B cell (primary cell): ENCODE measurements at regions not wholly inside any gene's neighbourhood (a gene's known extent, or its start where the extent isn't known, plus 50 kb on each side); places are given as distances from the start of the nearest gene placed in this dataset.

Experiments
- ATAC-seq: fragments of 200-7000 bp; cut with Tn5 transposase; one replicate; pipeline ENCODE4 v1.10.0; 2021; ENCODE audit warnings: low read depth, mild to moderate bottlenecking, moderate number of reproducible peaks, moderate library complexity
- CTCF ChIA-PET: fragments of 350-600 bp; sonication (Branson Sonifier 250); formaldehyde crosslinking; loops from one replicate; lab custom pipeline; 2021; ENCODE audit warnings: antibody characterized with exemption, inconsistent platforms; lab: Charles Lee
- POLR2A ChIA-PET: fragments of 350-600 bp; sonication (Branson Sonifier 250); formaldehyde crosslinking; loops from one replicate; lab custom pipeline; 2021; ENCODE audit warnings: antibody characterized with exemption; lab: Charles Lee
- DNase-seq: peaks from one replicate; pipeline ENCODE4 v3.0.0; 2013
- H2AFZ ChIP-seq: 2 replicates; pipeline ENCODE4 v1.6.1; 2012; ENCODE audit warnings: mild to moderate bottlenecking, low read depth, low read length; ENCODE audit not compliant: insufficient read depth, poor library complexity, severe bottlenecking
- H3K27ac ChIP-seq, 2 donors: 1 replicate in 1 of 2; 2 replicates in 1 of 2; pipeline ENCODE4 v1.5.1; 2012 to 2013; ENCODE audit warnings: low read length in 2 of 2, mild to moderate bottlenecking in 2 of 2, moderate library complexity in 1 of 2
- H3K27me3 ChIP-seq, 4 experiments: fragments of 200-600 bp in 1 of 4; sonication (generic) in 1 of 4; replicated peaks in 1 of 4; 1 replicate in 2 of 4; 2 replicates in 2 of 4; pipeline versions ENCODE4 v1.6.1 to v1.7.0; 2013 to 2016; ENCODE audit warnings: low read length in 3 of 4, mild to moderate bottlenecking in 2 of 4, mixed read lengths in 1 of 4, moderate library complexity in 1 of 4; ENCODE audit not compliant: insufficient read depth in 4 of 4, control insufficient read depth in 3 of 4; ENCODE audit errors: control extremely low read depth in 1 of 4
- H3K36me3 ChIP-seq, 2 experiments: replicated peaks in 1 of 2; 1 replicate in 1 of 2; 2 replicates in 1 of 2; pipeline versions ENCODE4 v1.6.1 to v1.7.1; 2013; ENCODE audit warnings: low read length in 1 of 2; ENCODE audit not compliant: insufficient read depth in 2 of 2, control insufficient read depth in 1 of 2; ENCODE audit errors: control extremely low read depth in 1 of 2, extremely low read depth in 1 of 2
- H3K4me1 ChIP-seq, 2 donors: fragments of 200-600 bp in 1 of 2; sonication (generic) in 1 of 2; 1 replicate in 1 of 2; 2 replicates in 1 of 2; pipeline versions ENCODE4 v1.5.1 to v1.6.1; 2013 to 2017; ENCODE audit warnings: low read length in 2 of 2; ENCODE audit not compliant: control insufficient read depth in 2 of 2, insufficient read depth in 2 of 2
- H3K4me2 ChIP-seq: replicated peaks from 2 replicates; pipeline ENCODE3; 2012; ENCODE audit warnings: mild to moderate bottlenecking, low read depth, low read length; ENCODE audit not compliant: poor library complexity, severe bottlenecking
- H3K4me3 ChIP-seq, 5 experiments: fragments of 200-600 bp in 1 of 5; sonication (generic) in 1 of 5; 1 replicate in 3 of 5; 2 replicates in 2 of 5; pipeline versions ENCODE4 v1.5.1 to v1.7.0; 2011 to 2016; ENCODE audit warnings: low read length in 4 of 5, mild to moderate bottlenecking in 4 of 5, low read depth in 2 of 5, control low read depth in 1 of 5, moderate library complexity in 1 of 5; ENCODE audit not compliant: insufficient read depth in 1 of 5; ENCODE audit errors: control extremely low read depth in 1 of 5, extremely low read depth in 1 of 5
- H3K79me2 ChIP-seq: fragments of 200-600 bp; sonication (generic); one replicate; pipeline ENCODE4 v1.6.0; 2016; ENCODE audit warnings: low read length; ENCODE audit not compliant: control insufficient read depth, insufficient read depth
- H3K9ac ChIP-seq: fragments of 200-600 bp; sonication (generic); 2 replicates; pipeline ENCODE4 v1.6.1; 2017; ENCODE audit warnings: mild to moderate bottlenecking, low read length, moderate library complexity
- H3K9me3 ChIP-seq, 3 donors: one replicate each; pipeline versions ENCODE4 v1.6.1 to v1.7.1; 2013; ENCODE audit warnings: low read length in 2 of 3; ENCODE audit not compliant: control insufficient read depth in 2 of 3, insufficient read depth in 1 of 3; ENCODE audit errors: control extremely low read depth in 1 of 3
- H4K20me1 ChIP-seq: 2 replicates; pipeline ENCODE4 v1.6.0; 2012; ENCODE audit warnings: mild to moderate bottlenecking, low read length; ENCODE audit not compliant: insufficient read depth, control insufficient read depth, poor library complexity, severe bottlenecking
- H3K27ac Mint-ChIP-seq: one replicate; pipeline ENCODE4 v1.8.0; 2021; ENCODE audit warnings: mixed read lengths
- H3K27me3 Mint-ChIP-seq: one replicate; pipeline ENCODE4 v1.8.0; 2021; ENCODE audit warnings: mixed read lengths
- H3K4me1 Mint-ChIP-seq: one replicate; pipeline ENCODE4 v1.8.0; 2021; ENCODE audit warnings: mixed read lengths
- H3K4me3 Mint-ChIP-seq: one replicate; pipeline ENCODE4 v1.8.0; 2021; ENCODE audit warnings: mixed read lengths
- H3K9me3 Mint-ChIP-seq: one replicate; pipeline ENCODE4 v1.8.0; 2022; ENCODE audit warnings: mixed read lengths; ENCODE audit not compliant: insufficient read depth
- CTCF ChIP-seq: fragments of 200-600 bp; IDR thresholded peaks from one replicate; pipeline ENCODE4 v1.8.0; 2022; ENCODE audit warnings: antibody characterized with exemption, mild to moderate bottlenecking
- EZH2 ChIP-seq: IDR thresholded peaks from 2 replicates; pipeline ENCODE4 v1.6.1; 2012; ENCODE audit warnings: borderline replicate concordance, low read depth, mild to moderate bottlenecking, moderate library complexity, low read length; ENCODE audit not compliant: insufficient read depth, poor library complexity, severe bottlenecking
- WGBS: methylation state at CpG from one replicate; pipeline ENCODE4 v1.1.5; 2013; ENCODE audit warnings: missing lambda C conversion rate; ENCODE audit not compliant: insufficient coverage; 5-methylcytosine and 5-hydroxymethylcytosine counted together
- intact Hi-C: fragments of 100-400 bp; cut with micrococcal nuclease; formaldehyde crosslinking; loops from one replicate; pipeline ENCODE4 v1.10.0; 2022

GRCh38 chr2:176503776-176504175 is 234.5 kb downstream of the MTX2 start:
- H3K9ac ChIP-seq = no peak overlapping the region
- Mint-ChIP-seq H3K27ac (no peak overlapping the region), H3K27me3 (peaks cover 28% of the 10 kb centered on the region), H3K4me3 (no peak overlapping the region), H3K9me3 (no peaks in the 10 kb centered on the region), H3K4me1 (no peaks in the 10 kb centered on the region)
- H4K20me1 ChIP-seq = no peaks in the 10 kb centered on the region
- H3K4me2 ChIP-seq = no peak overlapping the region
- no peak overlapping the region for H3K4me3 ChIP-seq
- no peaks in the 10 kb centered on the region for H3K4me1 ChIP-seq
- no peaks in the 10 kb centered on the region for H3K79me2 ChIP-seq
- ChIA-PET CTCF (no interaction called here), POLR2A (no interaction called here)
- H2AFZ ChIP-seq = no peak overlapping the region
- no peaks in the 10 kb centered on the region for H3K36me3 ChIP-seq
- no CpG with 5 or more reads among the region's 1 CpG for WGBS
- intact Hi-C loops = no loop called here
- no peak for DNase-seq
- H3K9me3 ChIP-seq = no peaks in the 10 kb centered on the region
- no peak for TF ChIP-seq CTCF
- no peak for TF ChIP-seq EZH2
- ATAC-seq = no peak
- H3K27ac ChIP-seq = no peak overlapping the region
- H3K27me3 ChIP-seq = peaks cover 0 to 11% (median 2%) of the 10 kb centered on the region in 4 experiments

GRCh38 chr2:176504440-176504839 is 235.2 kb downstream of the MTX2 start:
- no peak overlapping the region for H3K27ac Mint-ChIP-seq
- Histone ChIP-seq H2AFZ (no peak overlapping the region), H3K4me2 (no peak overlapping the region), H3K4me1 (no peaks in the 10 kb centered on the region), H3K27me3 (peaks cover 0 to 11% (median 2%) of the 10 kb centered on the region in 4 experiments), H3K9me3 (no peaks in the 10 kb centered on the region), H3K36me3 (no peaks in the 10 kb centered on the region), H3K27ac (no peak overlapping the region), H3K9ac (no peak overlapping the region), H3K79me2 (no peaks in the 10 kb centered on the region), H4K20me1 (no peaks in the 10 kb centered on the region), H3K4me3 (no peak overlapping the region)
- no peak for TF ChIP-seq EZH2
- TF ChIP-seq CTCF = no peak
- no peaks in the 10 kb centered on the region for H3K9me3 Mint-ChIP-seq
- ATAC-seq = no peak
- no peaks in the 10 kb centered on the region for H3K4me1 Mint-ChIP-seq
- DNase-seq = no peak
- no peak overlapping the region for H3K4me3 Mint-ChIP-seq
- ChIA-PET CTCF (interaction anchor here (1.9 kb wide), 1 partner anchor 49 kb away, joined by 4 read pairs; no protein-coding TSS in a partner anchor), POLR2A (no interaction called here)
- peaks cover 24% of the 10 kb centered on the region for H3K27me3 Mint-ChIP-seq
- intact Hi-C loops = no loop called here
